GM21381 (cell line): ENCODE measurements at regions not wholly inside any gene's neighbourhood (a gene's known extent, or its start where the extent isn't known, plus 50 kb on each side); places are given as distances from the start of the nearest gene placed in this dataset.
A peak's percentile ranks its signal among the peaks of the same experiment; 100 is the strongest.
"Not testable (repeated sequence)": the region's sequence is repeated elsewhere in the genome, so short reads cannot be mapped to it uniquely, and the experiment has no call there.

Source experiments
- ATAC-seq: cut with Tn5 transposase; IDR thresholded peaks from one replicate; pipeline ENCODE4 v1.9.1; 2021; ENCODE audit warnings: mild to moderate bottlenecking, moderate library complexity; ENCODE audit not compliant: unreplicated experiment

- no peak for ATAC-seq
Measured at GRCh38 chr4:123535037-123535748, 138.6 kb downstream of the SPRY1 start.

GRCh38 chr4:123536225-123536624, 139.6 kb downstream of the SPRY1 start:
- peak; percentile 68 for ATAC-seq

GRCh38 chr4:123537906-123538402, 141.4 kb downstream of the SPRY1 start:
- ATAC-seq, result not testable (repeated sequence)

GRCh38 chr4:123545667-123546572, 149.3 kb downstream of the SPRY1 start:
- no peak for ATAC-seq

- ATAC-seq, result no peak
Measured at GRCh38 chr4:123546573-123547060, 150.0 kb downstream of the SPRY1 start.

- no peak for ATAC-seq
Measured at GRCh38 chr4:123547216-123548165, 150.9 kb downstream of the SPRY1 start.

GRCh38 chr4:123553279-123553678, 156.7 kb downstream of the SPRY1 start:
- ATAC-seq, result no peak

GRCh38 chr4:123553733-123554637, 157.4 kb downstream of the SPRY1 start:
- ATAC-seq, result no peak

- ATAC-seq, result no peak
Measured at GRCh38 chr4:123554801-123555232, 158.2 kb downstream of the SPRY1 start.

- ATAC-seq, result no peak
Measured at GRCh38 chr4:123555233-123555806, 158.7 kb downstream of the SPRY1 start.

- no peak for ATAC-seq
Measured at GRCh38 chr4:123555807-123556273, 159.2 kb downstream of the SPRY1 start.

GRCh38 chr4:123556526-123556925, 159.9 kb downstream of the SPRY1 start:
- ATAC-seq, result no peak

- ATAC-seq, result no peak
Measured at GRCh38 chr4:123557857-123558536, 161.4 kb downstream of the SPRY1 start.

- ATAC-seq, result no peak
Measured at GRCh38 chr4:123558865-123559264, 162.3 kb downstream of the SPRY1 start.

- ATAC-seq, result no peak
Measured at GRCh38 chr4:123559955-123560871, 163.6 kb downstream of the SPRY1 start.

- ATAC-seq, result no peak
Measured at GRCh38 chr4:123561525-123561924, 164.9 kb downstream of the SPRY1 start.

- no peak for ATAC-seq
Measured at GRCh38 chr4:123562994-123563750, 166.6 kb downstream of the SPRY1 start.
